HG03432 (cell line): ENCODE measurements at regions not wholly inside any gene's neighbourhood (a gene's known extent, or its start where the extent isn't known, plus 50 kb on each side); places are given as distances from the start of the nearest gene placed in this dataset.
A peak's percentile ranks its signal among the peaks of the same experiment; 100 is the strongest.

Experiments
- ATAC-seq: cut with Tn5 transposase; IDR thresholded peaks from one replicate; pipeline ENCODE4 v1.9.1; 2021; ENCODE audit warnings: mild to moderate bottlenecking, moderate library complexity; ENCODE audit not compliant: unreplicated experiment

GRCh38 chr2:136407952-136408318 lies 290.0 kb upstream of the CXCR4 start:
- ATAC-seq: no peak

- ATAC-seq: no peak
These were observed 289.4 kb upstream of the CXCR4 start for GRCh38 chr2:136407117-136407951.

GRCh38 chr2:136404925-136405324 lies 287.0 kb upstream of the CXCR4 start:
- no peak for ATAC-seq

- no peak for ATAC-seq
These were observed 286.2 kb upstream of the CXCR4 start for GRCh38 chr2:136404176-136404575.

GRCh38 chr2:136402281-136402680 lies 284.3 kb upstream of the CXCR4 start:
- ATAC-seq: no peak

GRCh38 chr2:136399667-136400289 lies 281.8 kb upstream of the CXCR4 start:
- ATAC-seq: no peak

- no peak for ATAC-seq
These were observed 277.6 kb upstream of the CXCR4 start for GRCh38 chr2:136395582-136395981.

GRCh38 chr2:136394136-136395060 lies 276.4 kb upstream of the CXCR4 start:
- ATAC-seq: peak; percentile 59

GRCh38 chr2:136393514-136393913 lies 275.6 kb upstream of the CXCR4 start:
- ATAC-seq: no peak

GRCh38 chr2:136392897-136393505 lies 275.1 kb upstream of the CXCR4 start:
- no peak for ATAC-seq

GRCh38 chr2:136389809-136390208 lies 271.9 kb upstream of the CXCR4 start:
- ATAC-seq: peak; percentile 85

- ATAC-seq: no peak
These were observed 268.1 kb upstream of the CXCR4 start for GRCh38 chr2:136386046-136386445.

- ATAC-seq: peak; percentile 47
These were observed 266.8 kb upstream of the CXCR4 start for GRCh38 chr2:136384531-136385303.

- no peak for ATAC-seq
These were observed 265.2 kb upstream of the CXCR4 start for GRCh38 chr2:136383167-136383566.

GRCh38 chr2:136381722-136382633 lies 264.0 kb upstream of the CXCR4 start:
- peak; percentile 86 for ATAC-seq

- ATAC-seq: no peak
These were observed 263.3 kb upstream of the CXCR4 start for GRCh38 chr2:136381245-136381644.

- no peak for ATAC-seq
These were observed 261.0 kb upstream of the CXCR4 start for GRCh38 chr2:136378712-136379595.
